Progenitor cell of endocrine pancreas (in vitro differentiated cells): ENCODE measurements at regions not wholly inside any gene's neighbourhood (a gene's known extent, or its start where the extent isn't known, plus 50 kb on each side); places are given as distances from the start of the nearest gene placed in this dataset.

Source experiments
- DNase-seq: peaks from one replicate; pipeline ENCODE4 v3.0.0; 2021; ENCODE audit warnings: low spot score; ENCODE audit not compliant: unreplicated experiment
- H3K27ac Mint-ChIP-seq: 2 replicates; pipeline ENCODE4 v1.8.0; 2021; ENCODE audit warnings: mild to moderate bottlenecking, moderate library complexity, mixed read lengths
- H3K27me3 Mint-ChIP-seq: 2 replicates; pipeline ENCODE4 v1.8.0; 2021; ENCODE audit warnings: mixed read lengths
- H3K36me3 Mint-ChIP-seq: 2 replicates; pipeline ENCODE4 v1.8.0; 2022; ENCODE audit warnings: mixed read lengths; ENCODE audit not compliant: insufficient read depth
- H3K4me1 Mint-ChIP-seq: 2 replicates; pipeline ENCODE4 v1.8.0; 2021; ENCODE audit warnings: low read depth, mixed read lengths
- H3K4me3 Mint-ChIP-seq: 2 replicates; pipeline ENCODE4 v1.8.0; 2021; ENCODE audit warnings: low read depth, mild to moderate bottlenecking, moderate library complexity, mixed read lengths
- H3K9me3 Mint-ChIP-seq: 2 replicates; pipeline ENCODE4 v1.8.0; 2021; ENCODE audit warnings: low read depth, mixed read lengths
- TF ChIP-seq, protein P1 (sequence below): fragments of 200-600 bp; sonication (generic); IDR thresholded peaks from one replicate; pipeline ENCODE4 v1.5.0; 2021; ENCODE audit warnings: antibody characterized with exemption, mild to moderate bottlenecking; ENCODE audit not compliant: unreplicated experiment

DNA sequence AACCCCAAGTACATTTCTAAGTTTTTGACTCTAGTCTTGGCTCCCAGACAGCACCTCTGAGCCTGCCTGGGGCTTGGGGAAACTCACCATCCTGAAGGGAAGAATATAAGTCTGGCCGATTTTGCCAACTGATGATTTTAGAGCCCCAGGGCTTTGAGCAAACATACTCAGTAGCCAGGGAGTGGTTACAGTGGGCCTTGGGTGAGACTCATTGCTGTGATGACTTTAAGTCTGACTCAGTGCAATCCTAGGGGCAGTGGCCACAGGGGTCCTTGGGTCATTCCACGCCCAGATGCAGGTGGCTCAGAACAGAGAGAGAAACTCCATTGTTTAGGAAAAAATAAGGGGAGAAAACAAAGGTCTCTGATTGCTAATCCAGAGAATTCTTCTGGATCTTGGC is 312.0 kb upstream of the EDIL3 start:
- TF ChIP-seq, protein P1, sequence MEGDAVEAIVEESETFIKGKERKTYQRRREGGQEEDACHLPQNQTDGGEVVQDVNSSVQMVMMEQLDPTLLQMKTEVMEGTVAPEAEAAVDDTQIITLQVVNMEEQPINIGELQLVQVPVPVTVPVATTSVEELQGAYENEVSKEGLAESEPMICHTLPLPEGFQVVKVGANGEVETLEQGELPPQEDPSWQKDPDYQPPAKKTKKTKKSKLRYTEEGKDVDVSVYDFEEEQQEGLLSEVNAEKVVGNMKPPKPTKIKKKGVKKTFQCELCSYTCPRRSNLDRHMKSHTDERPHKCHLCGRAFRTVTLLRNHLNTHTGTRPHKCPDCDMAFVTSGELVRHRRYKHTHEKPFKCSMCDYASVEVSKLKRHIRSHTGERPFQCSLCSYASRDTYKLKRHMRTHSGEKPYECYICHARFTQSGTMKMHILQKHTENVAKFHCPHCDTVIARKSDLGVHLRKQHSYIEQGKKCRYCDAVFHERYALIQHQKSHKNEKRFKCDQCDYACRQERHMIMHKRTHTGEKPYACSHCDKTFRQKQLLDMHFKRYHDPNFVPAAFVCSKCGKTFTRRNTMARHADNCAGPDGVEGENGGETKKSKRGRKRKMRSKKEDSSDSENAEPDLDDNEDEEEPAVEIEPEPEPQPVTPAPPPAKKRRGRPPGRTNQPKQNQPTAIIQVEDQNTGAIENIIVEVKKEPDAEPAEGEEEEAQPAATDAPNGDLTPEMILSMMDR = no peak
- Mint-ChIP-seq H3K9me3 (peaks cover 8% of the 10 kb centered on the region), H3K36me3 (no peaks in the 10 kb centered on the region)

DNA sequence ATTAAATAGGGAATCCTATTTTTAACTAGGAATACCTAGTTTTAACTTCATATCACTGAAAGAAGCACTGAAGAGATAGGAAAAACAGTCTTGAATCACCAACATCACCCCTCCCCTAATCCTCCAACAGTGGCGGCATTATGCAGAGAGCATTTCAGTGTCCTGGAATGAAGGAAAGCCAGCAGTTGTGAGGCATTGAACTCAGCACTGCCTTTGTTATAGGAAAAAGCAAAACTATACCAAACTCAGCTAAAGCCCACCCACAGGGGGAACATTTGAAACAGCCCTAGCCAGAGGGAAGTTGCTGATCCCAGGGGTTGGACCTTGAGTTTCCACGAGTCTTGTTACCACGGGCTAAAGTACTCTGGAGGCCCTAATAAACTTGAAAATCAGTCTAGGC is 310.6 kb upstream of the EDIL3 start:
- H3K4me1 Mint-ChIP-seq = no peaks in the 10 kb centered on the region
- TF ChIP-seq, protein P1 = no peak
- DNase-seq = no peak

More for the DNA sequence above, 312.0 kb upstream of the EDIL3 start:
- no peak for DNase-seq
- no peak overlapping the region for H3K27ac Mint-ChIP-seq
- H3K27me3 Mint-ChIP-seq = no peaks in the 10 kb centered on the region
- H3K4me1 Mint-ChIP-seq = no peaks in the 10 kb centered on the region
- H3K4me3 Mint-ChIP-seq = no peak overlapping the region

DNA sequence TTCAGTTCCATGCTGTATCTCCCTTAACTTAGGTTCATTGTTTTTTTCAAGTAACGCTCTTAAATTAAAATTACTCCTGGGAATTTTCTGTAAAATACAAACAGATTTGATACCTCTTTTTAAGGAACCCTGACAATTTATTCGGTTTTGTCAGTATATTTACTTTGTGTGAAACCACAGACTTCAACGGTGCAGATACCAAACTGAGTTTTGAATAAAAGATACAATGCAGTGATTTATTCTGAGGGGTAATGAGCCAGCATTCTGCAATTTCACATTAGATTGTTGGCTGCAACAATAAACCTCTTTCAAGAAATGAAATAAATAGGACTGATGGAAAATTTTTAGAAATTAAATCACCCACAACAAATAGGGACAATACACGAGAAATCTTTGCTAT is 308.6 kb upstream of the EDIL3 start:
- TF ChIP-seq, protein P1 = no peak
- no peaks in the 10 kb centered on the region for H3K36me3 Mint-ChIP-seq
- no peak overlapping the region for H3K27ac Mint-ChIP-seq
- no peak overlapping the region for H3K4me3 Mint-ChIP-seq
- peaks cover 4% of the 10 kb centered on the region for H3K9me3 Mint-ChIP-seq
- no peaks in the 10 kb centered on the region for H3K27me3 Mint-ChIP-seq
- no peaks in the 10 kb centered on the region for H3K4me1 Mint-ChIP-seq
- no peak for DNase-seq

More for the DNA sequence above, 310.6 kb upstream of the EDIL3 start:
- Mint-ChIP-seq H3K4me3 (no peak overlapping the region), H3K9me3 (peaks cover 8% of the 10 kb centered on the region), H3K36me3 (no peaks in the 10 kb centered on the region), H3K27me3 (no peaks in the 10 kb centered on the region), H3K27ac (no peak overlapping the region)

DNA sequence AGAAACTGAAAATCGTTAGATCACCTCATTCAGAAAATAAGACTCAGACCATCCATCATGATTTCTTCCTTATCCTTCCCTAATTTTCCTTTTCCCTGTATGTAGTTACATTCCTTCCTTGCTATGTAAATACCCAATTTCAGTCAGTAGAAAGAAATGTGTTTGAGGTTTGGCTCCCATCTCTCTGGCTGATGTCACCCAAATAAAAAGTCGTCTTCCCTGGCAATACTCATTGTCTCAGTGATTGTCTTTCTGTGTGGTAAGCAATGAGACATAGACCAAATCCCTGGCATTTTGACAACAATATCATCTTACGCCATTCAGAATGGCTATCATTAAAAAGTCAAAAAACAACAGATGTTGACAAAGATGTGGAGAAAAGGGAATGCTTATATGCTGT is 303.9 kb upstream of the EDIL3 start:
- H3K36me3 Mint-ChIP-seq = no peaks in the 10 kb centered on the region
- H3K9me3 Mint-ChIP-seq = peaks cover 5% of the 10 kb centered on the region
- no peak for DNase-seq
- no peaks in the 10 kb centered on the region for H3K4me1 Mint-ChIP-seq
- no peak overlapping the region for H3K4me3 Mint-ChIP-seq
- TF ChIP-seq, protein P1 = no peak
- H3K27me3 Mint-ChIP-seq = no peaks in the 10 kb centered on the region
- no peak overlapping the region for H3K27ac Mint-ChIP-seq

DNA sequence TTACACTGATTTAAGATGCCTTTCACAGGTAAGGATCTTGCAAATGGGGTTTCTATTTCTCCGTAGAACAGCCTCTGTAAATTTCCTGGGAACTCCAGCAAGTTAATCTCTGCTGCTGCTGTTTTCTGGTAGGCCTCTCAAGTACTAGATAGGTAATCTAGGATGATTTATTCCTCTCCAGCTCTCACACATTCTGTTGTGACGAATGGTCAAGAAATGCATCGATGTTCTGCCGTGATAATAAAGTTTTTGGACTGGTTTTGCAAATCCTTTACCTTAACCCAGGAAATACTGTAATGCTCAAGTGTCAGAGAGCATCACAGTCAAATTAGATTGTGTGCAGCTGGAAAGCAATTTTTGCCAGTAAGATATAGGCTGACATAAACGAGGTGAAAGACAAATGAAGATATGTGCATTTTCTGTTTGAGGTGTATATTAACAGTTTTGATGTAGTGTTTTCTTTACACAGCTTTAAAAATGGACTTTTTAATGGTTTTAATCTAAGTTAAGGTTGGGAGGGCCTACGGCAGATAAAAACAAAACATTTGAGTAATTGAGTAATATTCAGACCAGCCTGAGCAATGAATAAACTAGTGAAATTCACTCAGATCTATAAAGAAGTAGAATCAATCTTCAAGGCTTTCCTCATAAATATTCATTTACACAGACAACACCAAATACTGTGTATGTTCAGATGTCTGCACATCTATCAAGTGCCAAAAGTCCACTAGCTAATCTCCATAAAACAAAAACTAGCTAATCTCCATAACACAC is 300.6 kb upstream of the EDIL3 start:
- Mint-ChIP-seq H3K27ac (no peak overlapping the region), H3K4me3 (no peak overlapping the region), H3K4me1 (no peaks in the 10 kb centered on the region), H3K36me3 (no peaks in the 10 kb centered on the region), H3K9me3 (peaks cover 5% of the 10 kb centered on the region), H3K27me3 (no peaks in the 10 kb centered on the region)
- TF ChIP-seq, protein P1 = no peak
- DNase-seq = no peak
